Activated CD4-positive, alpha-beta T cell treated with anti-CD3 and anti-CD28 coated beads, Interleukin-2, amount 50 U/mL, for 4 hours (primary cell): ENCODE measurements at regions not wholly inside any gene's neighbourhood (a gene's known extent, or its start where the extent isn't known, plus 50 kb on each side); places are given as distances from the start of the nearest gene placed in this dataset.
"Not testable (repeated sequence)": the region's sequence is repeated elsewhere in the genome, so short reads cannot be mapped to it uniquely, and the experiment has no call there.

ENCODE experiments used
- DNase-seq, 2 experiments: peaks; one replicate each; pipeline ENCODE4 v3.0.0-alpha.2; 2020

DNA sequence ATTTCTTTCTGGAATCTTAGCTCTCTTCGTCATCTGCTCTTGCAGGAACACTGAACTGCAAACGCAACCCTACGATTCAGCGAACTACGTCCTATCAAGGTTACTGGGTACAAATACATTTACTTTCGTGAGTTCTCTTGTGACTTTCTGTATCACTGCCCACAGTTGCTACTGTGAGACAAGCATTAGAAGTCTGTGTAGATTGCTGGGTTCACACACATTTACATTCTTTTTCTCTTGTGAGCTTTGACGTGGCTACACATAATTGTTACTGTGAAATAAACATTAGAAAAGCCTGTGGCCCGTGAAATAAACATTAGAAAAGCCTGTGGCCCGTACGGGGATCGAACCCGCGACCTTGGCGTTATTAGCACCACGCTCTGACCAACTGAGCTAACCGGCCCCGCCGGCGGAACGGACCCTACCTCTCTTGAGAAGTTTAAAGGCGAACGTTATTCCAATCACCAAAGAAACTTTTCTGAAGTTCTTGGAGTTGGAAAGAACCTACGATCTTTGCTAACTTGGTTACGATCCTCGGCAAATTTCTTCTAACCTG lies 61.2 kb upstream of the ZNF322 start:
- DNase-seq = not testable (repeated sequence)

DNA sequence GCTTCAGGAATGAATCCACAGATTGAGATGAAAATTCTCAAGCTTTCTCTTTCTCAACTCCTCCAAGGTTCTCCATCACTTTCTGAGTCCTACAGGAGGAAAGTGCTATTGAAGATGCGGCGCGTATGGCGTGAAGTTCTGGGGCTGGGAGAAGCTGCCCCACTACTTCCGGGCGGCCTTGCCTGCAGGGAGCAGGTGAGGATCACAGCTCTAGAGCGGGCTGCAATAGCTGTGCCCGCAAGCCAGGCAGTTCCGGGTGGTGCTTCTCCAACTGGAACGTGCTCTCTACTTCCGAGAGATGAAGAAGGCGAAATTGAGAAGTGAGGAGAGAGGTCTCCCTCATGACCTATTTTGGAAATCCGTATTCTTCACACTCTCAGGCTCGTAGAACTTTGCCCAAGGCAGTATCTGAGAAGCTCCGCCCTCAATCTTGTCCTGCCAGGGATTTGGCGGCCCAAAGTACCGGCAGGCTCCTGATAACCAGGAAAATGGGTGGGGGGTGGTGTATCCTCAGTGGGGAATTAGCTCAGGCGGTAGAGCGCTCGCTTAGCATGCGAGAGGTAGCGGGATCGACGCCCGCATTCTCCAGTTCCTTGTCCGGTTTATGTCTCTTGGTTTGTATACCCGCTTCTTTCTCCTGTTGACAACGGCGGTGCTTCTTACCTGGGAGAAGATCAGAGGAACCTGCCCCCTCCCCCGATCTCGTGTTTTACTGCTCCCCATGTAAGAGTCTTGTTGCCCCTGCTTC lies 70.6 kb upstream of the ZNF322 start:
- not testable (repeated sequence) for DNase-seq

DNA sequence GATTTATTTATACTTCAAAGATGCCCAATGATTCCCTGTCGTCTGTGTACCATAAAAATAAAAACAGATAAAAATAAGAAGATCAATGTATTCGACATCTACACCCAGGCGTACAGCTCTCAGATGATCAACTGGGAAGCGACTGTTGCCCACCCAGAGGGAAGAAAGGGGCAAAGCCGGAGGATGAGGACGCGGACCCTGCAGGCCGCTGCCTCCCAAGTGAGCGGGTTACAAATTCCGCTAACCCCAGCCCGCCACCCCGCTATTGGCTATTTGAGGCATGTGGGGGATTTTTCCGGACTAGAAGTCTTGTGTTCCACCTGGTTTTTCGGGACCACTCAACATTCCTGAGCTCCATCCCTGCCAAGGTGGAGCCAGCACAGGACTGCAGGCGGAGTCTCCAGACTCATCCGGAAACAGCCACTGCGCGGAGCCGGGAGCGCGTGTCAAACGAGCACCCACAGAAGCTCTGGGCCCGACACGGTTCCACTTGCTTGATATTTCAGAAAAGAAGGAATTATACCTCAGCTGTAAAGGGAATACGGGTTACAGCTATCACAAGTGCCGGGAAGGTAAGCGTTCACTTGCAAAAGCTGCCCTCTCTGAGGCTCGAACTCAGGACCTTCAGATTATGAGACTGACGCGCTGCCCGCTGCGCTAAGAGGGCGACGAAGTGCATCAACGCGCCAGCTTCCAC lies 75.4 kb upstream of the ZNF322 start:
- not testable (repeated sequence) for DNase-seq

DNA sequence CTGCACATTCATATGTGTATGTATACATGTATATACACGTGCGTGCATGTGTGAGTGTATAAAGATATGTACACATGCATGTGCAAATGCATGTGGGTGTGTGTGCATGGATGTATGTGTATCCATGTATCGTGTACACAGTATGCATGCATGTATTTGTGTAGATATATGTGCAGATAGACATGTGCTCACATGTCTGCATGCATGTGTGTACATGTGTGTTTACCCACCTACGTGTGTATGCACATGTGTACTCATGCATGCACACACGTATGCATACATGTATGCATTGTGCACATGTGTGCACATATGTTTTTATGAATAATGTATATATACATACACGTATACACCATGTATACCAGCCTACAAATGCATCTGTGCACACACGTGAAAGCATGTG lies 80.3 kb upstream of the ZNF322 start:
- DNase-seq = no peak

DNA sequence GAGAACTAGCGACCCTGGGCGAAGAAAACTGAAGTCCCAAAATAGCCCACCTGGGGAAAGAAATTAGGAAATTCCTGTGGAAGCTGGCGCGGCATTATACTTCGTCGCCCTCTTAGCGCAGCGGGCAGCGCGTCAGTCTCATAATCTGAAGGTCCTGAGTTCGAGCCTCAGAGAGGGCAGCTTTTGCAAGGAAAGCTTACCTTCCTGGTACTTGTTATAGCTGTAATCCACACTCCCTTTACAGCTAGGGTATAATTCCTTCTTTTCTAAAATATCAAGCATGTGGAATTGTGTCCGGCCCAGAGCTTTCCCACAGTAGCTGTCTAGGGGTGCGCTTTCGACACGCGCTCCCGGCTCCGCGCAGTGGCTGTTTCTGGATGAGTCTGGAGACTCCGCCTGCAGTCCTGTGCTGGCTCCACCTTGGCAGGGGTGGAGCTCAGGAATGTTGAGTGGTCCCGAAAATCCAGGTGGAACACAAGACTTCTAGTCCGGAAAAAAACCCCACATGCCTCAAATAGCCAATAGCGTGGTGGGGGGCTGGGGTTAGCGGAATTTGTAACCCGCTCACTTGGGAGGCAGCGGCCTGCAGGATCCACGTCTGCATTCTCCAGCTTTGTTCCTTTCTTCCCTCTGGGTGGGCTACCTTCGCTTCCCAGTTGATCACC lies 83.7 kb upstream of the ZNF322 start:
- DNase-seq = no peak

DNA sequence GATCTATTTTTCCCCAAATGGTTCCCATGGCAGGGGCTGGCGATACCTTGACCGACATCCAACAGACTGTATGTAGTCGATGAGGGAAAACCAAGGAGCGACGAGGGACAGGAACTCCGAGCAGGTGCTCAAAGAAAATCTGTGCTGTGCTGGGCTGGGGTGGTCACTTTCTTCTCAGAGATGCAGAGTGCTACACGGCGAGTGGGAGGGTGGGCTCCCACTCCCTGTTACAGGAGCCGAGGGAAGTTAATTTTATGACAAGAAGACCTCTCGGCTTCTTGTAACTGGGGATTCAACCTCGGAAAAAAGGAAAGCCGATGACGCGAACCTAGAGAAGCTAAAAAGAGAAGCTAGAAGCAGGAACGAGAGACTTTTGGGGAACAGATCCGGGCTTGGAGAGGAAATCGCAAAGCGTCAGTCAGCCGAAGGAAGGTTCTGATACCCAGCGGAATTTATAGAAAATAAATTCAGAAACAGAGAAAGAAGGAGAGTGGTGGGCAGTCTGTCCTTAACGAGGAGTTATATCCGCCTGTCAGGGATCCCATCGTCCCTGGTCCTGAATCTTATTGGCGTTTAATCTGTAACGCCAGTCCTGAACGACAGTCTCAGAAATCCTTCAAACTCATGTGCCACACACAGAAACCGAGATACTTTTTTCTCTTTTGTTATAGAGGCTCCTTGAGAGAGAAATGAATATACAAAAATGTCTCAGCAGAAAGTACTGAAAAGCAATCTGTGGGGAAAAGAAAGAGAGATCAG lies 84.6 kb upstream of the ZNF322 start:
- DNase-seq = no peak

DNA sequence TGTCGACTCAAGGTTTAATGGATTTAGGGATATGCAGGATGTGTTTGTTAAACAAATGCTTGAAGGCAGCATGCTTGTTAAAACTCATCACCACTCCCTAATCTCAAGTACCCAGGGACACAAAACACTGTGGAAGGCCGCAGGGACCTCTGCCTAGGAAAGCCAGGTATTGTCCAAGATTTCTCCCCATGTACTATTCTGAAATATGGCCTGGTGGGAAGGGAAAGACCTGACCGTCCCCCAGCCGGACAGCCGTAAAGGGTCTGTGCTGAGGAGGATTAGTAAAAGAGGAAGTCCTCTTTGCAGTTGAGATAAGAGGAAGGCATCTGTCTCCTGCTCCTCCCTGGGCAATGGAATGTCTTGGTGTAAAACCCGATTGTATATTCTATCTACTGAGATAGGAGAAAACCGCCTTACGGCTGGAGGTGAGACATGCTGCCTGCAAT lies 85.3 kb upstream of the ZNF322 start:
- DNase-seq = not testable (repeated sequence)

DNA sequence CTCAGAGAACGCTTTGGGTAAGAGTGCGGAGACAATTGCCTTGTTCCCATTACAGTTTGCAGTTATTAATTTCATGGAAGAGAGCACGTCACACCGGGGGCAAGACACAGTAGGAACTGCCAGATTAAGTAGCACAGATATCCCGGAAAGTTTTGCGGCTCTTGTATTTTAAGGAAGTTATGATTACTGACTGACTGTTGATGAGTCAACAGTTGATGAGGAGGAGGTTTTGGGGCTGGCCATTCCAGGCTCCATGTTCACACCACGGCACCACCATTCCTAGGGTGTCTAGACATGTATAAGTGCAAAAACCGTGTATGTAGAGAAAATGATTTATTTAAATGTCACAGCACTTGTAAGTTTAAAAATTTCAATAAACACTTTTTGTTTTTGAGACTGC lies 86.4 kb upstream of the ZNF322 start:
- not testable (repeated sequence) for DNase-seq

DNA sequence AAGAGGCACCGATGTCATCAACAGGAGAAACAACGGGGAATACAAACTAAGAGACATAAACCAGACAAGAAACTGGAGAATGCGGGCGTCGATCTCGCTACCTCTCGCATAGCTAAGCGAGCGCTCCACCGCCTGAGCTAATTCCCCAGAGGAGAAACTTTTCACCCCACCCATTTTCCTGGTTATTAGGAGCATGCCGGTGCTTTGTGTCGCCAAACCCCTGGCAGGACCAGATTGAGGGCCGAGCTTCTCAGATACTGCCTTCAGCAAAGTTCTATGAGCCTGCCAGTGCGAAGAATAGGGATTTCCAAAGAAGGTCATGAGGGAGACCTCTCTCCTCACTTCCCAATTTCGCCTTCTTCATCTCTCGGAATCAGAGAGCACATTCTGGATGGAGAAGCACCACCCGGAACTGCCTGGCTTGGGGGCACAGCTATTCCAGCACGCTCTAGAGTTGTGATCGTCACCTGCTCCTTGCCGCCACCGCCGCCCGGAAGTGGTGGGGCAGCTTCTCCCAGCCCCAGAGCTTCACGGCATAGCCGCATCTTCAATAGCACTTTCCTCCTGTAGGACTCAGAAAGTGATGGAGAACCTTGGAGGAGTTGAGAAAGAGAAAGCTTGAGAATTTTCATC lies 89.7 kb upstream of the ZNF322 start:
- not testable (repeated sequence) for DNase-seq

DNA sequence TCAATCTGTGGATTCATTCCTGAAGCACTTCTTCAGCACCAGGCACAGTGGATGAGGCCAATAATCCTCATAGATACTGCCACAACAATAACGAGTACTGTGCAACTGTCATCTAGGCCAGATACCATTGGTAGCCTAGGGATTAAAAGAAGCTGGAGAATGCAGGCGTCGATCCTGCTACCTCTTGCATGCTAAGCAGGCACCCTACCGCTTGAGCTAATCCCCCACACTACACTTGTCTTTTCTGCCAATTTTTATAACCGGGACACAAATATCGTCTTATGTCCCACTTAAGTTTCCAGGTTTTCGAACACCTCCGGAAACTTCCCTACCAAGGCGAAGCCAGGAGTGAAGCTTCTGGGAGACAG lies 90.2 kb upstream of the ZNF322 start:
- not testable (repeated sequence) for DNase-seq

DNA sequence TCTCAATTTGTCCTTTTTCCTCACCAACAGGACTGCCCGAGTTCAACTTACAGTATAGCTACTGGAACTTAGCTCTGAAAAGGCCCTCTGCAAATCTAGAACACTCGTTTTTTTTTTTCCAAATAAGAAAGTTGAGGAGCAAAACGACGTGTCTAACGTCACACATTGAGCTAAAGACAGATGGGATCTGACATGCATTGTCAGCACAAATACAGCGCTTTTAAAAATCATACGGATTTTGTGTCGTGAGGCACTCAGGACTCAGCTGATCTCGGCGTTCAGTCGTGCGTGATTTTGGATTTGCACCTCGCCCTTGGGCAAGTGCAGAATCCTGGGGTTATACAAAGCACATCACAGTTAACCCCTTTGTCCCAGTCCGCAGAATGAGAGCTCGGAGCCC lies 94.7 kb upstream of the ZNF322 start:
- no peak for DNase-seq

DNA sequence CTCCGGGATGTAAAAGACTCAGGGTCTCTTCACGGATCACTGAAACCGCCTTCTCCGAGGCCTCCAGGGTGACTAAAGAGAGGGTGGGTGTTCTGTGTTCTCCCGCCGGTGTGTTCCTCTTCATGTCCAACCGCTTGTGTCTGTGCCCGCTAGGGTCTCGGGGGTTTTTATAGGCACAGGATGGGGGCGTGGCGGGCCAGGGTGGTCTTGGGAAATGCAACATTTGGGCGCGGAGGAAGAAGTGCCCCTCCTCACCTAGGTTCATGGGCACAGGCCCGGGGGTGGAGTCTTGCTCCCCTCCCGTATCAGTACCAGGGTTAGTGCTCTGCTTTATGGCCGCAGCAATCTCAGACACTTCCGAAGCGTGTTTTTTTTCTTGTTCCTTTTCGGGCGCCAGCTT lies 95.3 kb upstream of the ZNF322 start:
- DNase-seq = not testable (repeated sequence)

DNA sequence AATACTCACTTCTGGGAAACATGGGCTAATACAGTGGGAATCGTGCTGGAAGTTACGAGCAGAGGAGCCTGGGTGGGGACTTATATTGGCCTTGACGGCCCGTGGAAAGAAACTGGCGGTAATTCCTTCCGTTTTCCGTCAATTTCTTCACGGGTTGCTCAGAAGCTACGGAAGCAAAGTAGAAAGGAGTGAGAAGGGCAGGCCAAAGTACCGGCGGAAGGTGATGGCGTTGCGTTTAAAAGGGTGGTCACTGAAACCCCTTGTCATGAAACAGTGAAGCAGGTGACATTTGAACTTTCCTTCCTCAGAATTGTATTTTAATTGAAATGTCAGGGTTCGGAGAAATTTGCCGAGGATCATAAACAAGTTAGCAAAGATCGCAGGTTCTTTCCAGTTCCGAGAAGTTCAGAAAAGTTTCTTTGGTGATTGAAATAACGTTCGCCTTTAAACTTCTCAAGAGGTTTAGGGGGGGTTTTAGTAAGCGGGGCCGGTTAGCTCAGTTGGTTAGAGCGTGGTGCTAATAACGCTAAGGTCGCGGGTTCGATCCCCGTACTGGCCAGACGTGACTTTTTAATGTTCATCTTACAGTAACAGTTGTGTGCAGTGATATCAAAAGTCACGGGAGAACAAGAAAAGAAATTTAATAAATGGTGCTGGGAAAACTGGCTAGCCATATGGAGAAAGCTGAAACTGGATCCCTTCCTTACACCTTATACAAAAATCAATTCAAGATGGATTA lies 96.7 kb upstream of the ZNF322 start:
- not testable (repeated sequence) for DNase-seq

DNA sequence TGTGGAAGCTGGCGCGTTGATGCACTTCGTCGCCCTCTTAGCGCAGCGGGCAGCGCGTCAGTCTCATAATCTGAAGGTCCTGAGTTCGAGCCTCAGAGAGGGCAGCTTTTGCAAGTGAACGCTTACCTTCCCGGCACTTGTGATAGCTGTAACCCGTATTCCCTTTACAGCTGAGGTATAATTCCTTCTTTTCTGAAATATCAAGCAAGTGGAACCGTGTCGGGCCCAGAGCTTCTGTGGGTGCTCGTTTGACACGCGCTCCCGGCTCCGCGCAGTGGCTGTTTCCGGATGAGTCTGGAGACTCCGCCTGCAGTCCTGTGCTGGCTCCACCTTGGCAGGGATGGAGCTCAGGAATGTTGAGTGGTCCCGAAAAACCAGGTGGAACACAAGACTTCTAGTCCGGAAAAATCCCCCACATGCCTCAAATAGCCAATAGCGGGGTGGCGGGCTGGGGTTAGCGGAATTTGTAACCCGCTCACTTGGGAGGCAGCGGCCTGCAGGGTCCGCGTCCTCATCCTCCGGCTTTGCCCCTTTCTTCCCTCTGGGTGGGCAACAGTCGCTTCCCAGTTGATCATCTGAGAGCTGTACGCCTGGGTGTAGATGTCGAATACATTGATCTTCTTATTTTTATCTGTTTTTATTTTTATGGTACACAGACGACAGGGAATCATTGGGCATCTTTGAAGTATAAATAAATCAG lies 106.8 kb upstream of the ZNF322 start:
- not testable (repeated sequence) for DNase-seq

DNA sequence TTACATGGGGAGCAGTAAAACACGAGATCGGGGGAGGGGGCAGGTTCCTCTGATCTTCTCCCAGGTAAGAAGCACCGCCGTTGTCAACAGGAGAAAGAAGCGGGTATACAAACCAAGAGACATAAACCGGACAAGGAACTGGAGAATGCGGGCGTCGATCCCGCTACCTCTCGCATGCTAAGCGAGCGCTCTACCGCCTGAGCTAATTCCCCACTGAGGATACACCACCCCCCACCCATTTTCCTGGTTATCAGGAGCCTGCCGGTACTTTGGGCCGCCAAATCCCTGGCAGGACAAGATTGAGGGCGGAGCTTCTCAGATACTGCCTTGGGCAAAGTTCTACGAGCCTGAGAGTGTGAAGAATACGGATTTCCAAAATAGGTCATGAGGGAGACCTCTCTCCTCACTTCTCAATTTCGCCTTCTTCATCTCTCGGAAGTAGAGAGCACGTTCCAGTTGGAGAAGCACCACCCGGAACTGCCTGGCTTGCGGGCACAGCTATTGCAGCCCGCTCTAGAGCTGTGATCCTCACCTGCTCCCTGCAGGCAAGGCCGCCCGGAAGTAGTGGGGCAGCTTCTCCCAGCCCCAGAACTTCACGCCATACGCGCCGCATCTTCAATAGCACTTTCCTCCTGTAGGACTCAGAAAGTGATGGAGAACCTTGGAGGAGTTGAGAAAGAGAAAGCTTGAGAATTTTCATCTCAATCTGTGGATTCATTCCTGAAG lies 111.6 kb upstream of the ZNF322 start:
- DNase-seq = not testable (repeated sequence)

DNA sequence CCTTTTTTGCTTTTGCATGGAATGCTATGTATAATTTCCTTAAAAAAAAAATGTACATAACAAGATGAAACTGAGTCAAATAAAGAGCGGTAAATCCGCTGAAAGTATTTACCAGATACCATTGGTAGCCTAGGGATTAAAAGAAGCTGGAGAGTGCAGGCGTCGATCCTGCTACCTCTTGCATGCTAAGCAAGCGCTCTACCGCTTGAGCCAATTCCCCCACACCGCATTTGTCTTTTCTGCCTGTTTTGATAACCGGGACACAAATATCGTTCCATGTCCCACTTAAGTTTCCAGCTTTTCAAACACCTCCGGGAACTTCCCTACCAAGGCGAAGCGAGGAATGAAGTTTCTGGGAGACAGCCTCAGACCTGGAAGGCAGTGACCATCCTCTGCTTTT lies 113.9 kb upstream of the ZNF322 start:
- not testable (repeated sequence) for DNase-seq

DNA sequence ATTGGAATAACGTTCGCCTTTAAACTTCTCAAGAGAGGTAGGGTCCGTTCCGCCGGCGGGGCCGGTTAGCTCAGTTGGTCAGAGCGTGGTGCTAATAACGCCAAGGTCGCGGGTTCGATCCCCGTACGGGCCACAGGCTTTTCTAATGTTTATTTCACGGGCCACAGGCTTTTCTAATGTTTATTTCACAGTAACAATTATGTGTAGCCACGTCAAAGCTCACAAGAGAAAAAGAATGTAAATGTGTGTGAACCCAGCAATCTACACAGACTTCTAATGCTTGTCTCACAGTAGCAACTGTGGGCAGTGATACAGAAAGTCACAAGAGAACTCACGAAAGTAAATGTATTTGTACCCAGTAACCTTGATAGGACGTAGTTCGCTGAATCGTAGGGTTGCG lies 121.0 kb upstream of the ZNF322 start:
- DNase-seq = not testable (repeated sequence)

DNA sequence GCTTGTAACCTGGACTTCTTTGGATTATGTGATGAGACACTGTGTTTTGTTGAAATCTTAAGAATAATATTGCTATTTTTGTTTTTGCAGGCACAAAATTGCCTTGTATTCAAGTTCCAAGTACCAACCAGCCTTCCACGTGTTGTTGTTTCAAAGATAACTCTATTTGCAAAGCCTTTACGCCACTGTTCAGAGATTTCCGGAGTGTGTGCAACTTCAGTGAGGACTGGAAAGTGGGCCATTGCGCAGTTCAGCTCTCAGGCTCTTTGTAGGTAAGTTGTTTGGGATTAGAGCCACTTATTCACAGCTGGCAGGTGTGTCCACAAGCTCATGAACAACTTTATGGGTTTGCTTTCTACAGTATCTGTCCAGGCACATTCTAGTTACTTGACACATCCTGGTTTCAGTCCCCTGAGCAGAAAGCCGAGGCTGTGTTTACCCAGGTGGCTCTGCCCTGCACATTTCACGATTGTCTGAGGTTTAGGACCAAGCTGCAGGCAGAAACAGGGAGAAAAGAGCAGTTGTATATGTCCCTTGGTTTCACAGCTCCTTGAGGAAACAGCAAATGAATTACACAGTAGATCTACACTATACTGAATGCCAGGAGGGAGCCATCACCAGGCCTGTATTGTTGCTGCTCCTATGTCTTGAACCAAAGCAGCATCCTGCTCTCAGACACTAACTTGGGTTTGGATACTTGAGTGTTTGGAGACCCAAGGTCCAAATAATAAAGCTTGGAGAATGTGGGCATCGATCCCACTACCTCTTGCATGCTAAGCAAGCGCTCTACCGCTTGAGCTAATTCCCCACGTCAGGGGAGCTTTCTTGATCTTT lies 136.1 kb upstream of the ZNF322 start:
- DNase-seq = not testable (repeated sequence)
